SK-N-SH (cell line): ENCODE measurements at regions not wholly inside any gene's neighbourhood (a gene's known extent, or its start where the extent isn't known, plus 50 kb on each side); places are given as distances from the start of the nearest gene placed in this dataset.

Source experiments
- CTCF ChIA-PET: fragments of 300-600, 350-600 bp; formaldehyde crosslinking; extraction: SDS; loops from one replicate; lab custom pipeline; 2021; lab: Yijun Ruan, JAX
- POLR2A ChIA-PET: fragments of 350-600 bp; sonication (Branson Sonifier 250); formaldehyde crosslinking; extraction: SDS; loops from one replicate; lab custom pipeline; 2020; ENCODE audit warnings: antibody characterized with exemption, inconsistent platforms; lab: Yijun Ruan, JAX
- DNase-seq: peaks from one replicate; pipeline ENCODE4 v3.0.0; 2012
- H2AFZ ChIP-seq: fragments of 200-600 bp; sonication (generic); 2 replicates; pipeline ENCODE4 v1.8.1; 2016; ENCODE audit warnings: antibody characterized with exemption, mild to moderate bottlenecking, low read depth
- H3F3A ChIP-seq: fragments of 200-600 bp; sonication (generic); replicated peaks from 2 replicates; pipeline ENCODE3; 2016; ENCODE audit warnings: antibody characterized with exemption, mild to moderate bottlenecking; ENCODE audit not compliant: insufficient read depth
- H3K27ac ChIP-seq, 2 experiments: fragments of 200-500 bp in 1 of 2; fragments of 200-600 bp in 1 of 2; sonication (Bioruptor generic) in 1 of 2; sonication (generic), shearing (Covaris generic) in 1 of 2; 2 replicates each; pipeline versions ENCODE4 v1.5.1 to v1.6.1; 2014 to 2016; ENCODE audit warnings: low read depth in 2 of 2, inconsistent platforms in 1 of 2, low read length in 1 of 2, mild to moderate bottlenecking in 1 of 2, mixed read lengths in 1 of 2
- H3K27me3 ChIP-seq: fragments of 200-600 bp; sonication (generic), shearing (Covaris generic); 2 replicates; pipeline ENCODE4 v1.6.1; 2016; ENCODE audit warnings: mixed run types; ENCODE audit not compliant: insufficient read depth
- H3K36me3 ChIP-seq, 2 experiments: fragments of 200-500 bp in 1 of 2; fragments of 200-600 bp in 1 of 2; sonication (Bioruptor generic) in 1 of 2; sonication (generic) in 1 of 2; replicated peaks in 1 of 2; 2 replicates each; pipeline versions ENCODE3 to v1.5.1; 2014 to 2016; ENCODE audit warnings: low read length in 1 of 2, mild to moderate bottlenecking in 1 of 2; ENCODE audit not compliant: insufficient read depth in 2 of 2, control insufficient read depth in 1 of 2
- H3K4me1 ChIP-seq, 2 experiments: fragments of 200-500 bp in 1 of 2; fragments of 200-600 bp in 1 of 2; sonication (Bioruptor generic) in 1 of 2; sonication (generic), shearing (Covaris generic) in 1 of 2; 2 replicates each; pipeline versions ENCODE4 v1.5.1 to v1.6.1; 2014 to 2016; ENCODE audit warnings: low read depth in 1 of 2, low read length in 1 of 2, mixed run types in 1 of 2; ENCODE audit not compliant: insufficient read depth in 2 of 2, control insufficient read depth in 1 of 2
- H3K4me2 ChIP-seq: fragments of 200-600 bp; sonication (generic), shearing (Covaris generic); 2 replicates; pipeline ENCODE4 v1.6.1; 2017; ENCODE audit warnings: mixed run types
- H3K4me3 ChIP-seq, 2 experiments: fragments of 200-500 bp in 1 of 2; fragments of 200-600 bp in 1 of 2; sonication (Bioruptor generic) in 1 of 2; sonication (generic), shearing (Covaris generic) in 1 of 2; 2 replicates each; pipeline versions ENCODE4 v1.5.1 to v1.8.1; 2014 to 2016; ENCODE audit warnings: low read depth in 2 of 2, inconsistent platforms in 1 of 2, low read length in 1 of 2, mild to moderate bottlenecking in 1 of 2, mixed read lengths in 1 of 2, moderate library complexity in 1 of 2
- H3K79me2 ChIP-seq: fragments of 200-600 bp; sonication (generic); 2 replicates; pipeline ENCODE4 v1.8.1; 2017; ENCODE audit warnings: mild to moderate bottlenecking; ENCODE audit not compliant: insufficient read depth
- H3K9ac ChIP-seq: fragments of 200-600 bp; sonication (generic); 2 replicates; pipeline ENCODE4 v1.6.1; 2017; ENCODE audit warnings: mixed run types
- H3K9me2 ChIP-seq: fragments of 200-600 bp; sonication (generic); 2 replicates; pipeline ENCODE4 v1.6.1; 2017; ENCODE audit warnings: mixed run types
- H3K9me3 ChIP-seq: fragments of 200-600 bp; sonication (generic); 2 replicates; pipeline ENCODE4 v1.6.1; 2017; ENCODE audit warnings: mixed run types, mild to moderate bottlenecking, moderate library complexity
- H4K20me1 ChIP-seq: fragments of 200-600 bp; sonication (generic); 2 replicates; pipeline ENCODE4 v1.6.1; 2017; ENCODE audit warnings: mild to moderate bottlenecking, mixed run types; ENCODE audit not compliant: insufficient read depth
- CTCF ChIP-seq: fragments of 200-600 bp; sonication (generic); IDR thresholded peaks from 2 replicates; pipeline ENCODE4 v1.6.1; 2017; ENCODE audit warnings: antibody characterized with exemption, mild to moderate bottlenecking, moderate library complexity
- FOXM1 ChIP-seq: IDR thresholded peaks from 2 replicates; pipeline ENCODE4 v1.4.0; 2012; ENCODE audit warnings: low read depth, mild to moderate bottlenecking
- GABPA ChIP-seq: IDR thresholded peaks from 2 replicates; pipeline ENCODE4 v1.4.0; 2012; ENCODE audit warnings: low read depth, mild to moderate bottlenecking
- GATA2 ChIP-seq: sonication (generic); formaldehyde crosslinking; IDR thresholded peaks from 2 replicates; pipeline ENCODE4 v1.5.0; 2020; ENCODE audit warnings: mild to moderate bottlenecking, missing genetic modification reagents
- MAX ChIP-seq: IDR thresholded peaks from 2 replicates; pipeline ENCODE4 v1.4.0; 2012; ENCODE audit warnings: low read depth
- NFIC ChIP-seq: IDR thresholded peaks from 2 replicates; pipeline ENCODE4 v1.4.0; 2012; ENCODE audit warnings: borderline replicate concordance
- PBX3 ChIP-seq: IDR thresholded peaks from 2 replicates; pipeline ENCODE4; 2012
- POLR2AphosphoS5 ChIP-seq: IDR thresholded peaks from 2 replicates; pipeline ENCODE4 v1.6.1; 2012; ENCODE audit warnings: low read depth, low read length
- RAD21 ChIP-seq: IDR thresholded peaks from 2 replicates; pipeline ENCODE4 v1.6.1; 2012; ENCODE audit warnings: mild to moderate bottlenecking, low read length
- RCOR1 ChIP-seq: fragments of 150-350 bp; IDR thresholded peaks from 2 replicates; pipeline ENCODE4 v1.6.1; 2017; ENCODE audit warnings: antibody characterized with exemption, low read length
- REST ChIP-seq: IDR thresholded peaks from 2 replicates; pipeline ENCODE4 v1.6.1; 2012; ENCODE audit warnings: mild to moderate bottlenecking, low read depth, low read length, moderate library complexity
- RXRA ChIP-seq: IDR thresholded peaks from 2 replicates; pipeline ENCODE4 v1.4.0; 2012; ENCODE audit warnings: low read depth, mild to moderate bottlenecking, borderline replicate concordance
- SMC3 ChIP-seq: IDR thresholded peaks from 2 replicates; pipeline ENCODE4 v1.6.1; 2012; ENCODE audit warnings: low read depth, low read length, improper control_type of control experiment
- TAF1 ChIP-seq: IDR thresholded peaks from 2 replicates; pipeline ENCODE4 v1.6.1; 2012; ENCODE audit warnings: low read depth, mild to moderate bottlenecking, low read length, moderate library complexity, borderline replicate concordance
- USF1 ChIP-seq: IDR thresholded peaks from 2 replicates; pipeline ENCODE4 v1.4.0; 2012; ENCODE audit warnings: low read depth, borderline replicate concordance
- USF2 ChIP-seq: fragments of 150-350 bp; IDR thresholded peaks from 2 replicates; pipeline ENCODE4 v1.6.1; 2017; ENCODE audit warnings: antibody characterized with exemption, low read length, low read depth, borderline replicate concordance
- YY1 ChIP-seq: IDR thresholded peaks from 2 replicates; pipeline ENCODE4 v1.4.0; 2012; ENCODE audit warnings: low read depth, mild to moderate bottlenecking
- WGBS: methylation state at CpG from one replicate; pipeline ENCODE4 v1.1.6; 2017; ENCODE audit warnings: low lambda C conversion rate; 5-methylcytosine and 5-hydroxymethylcytosine counted together

GRCh38 chr14:85451421-85451820 lies 78.5 kb upstream of the FLRT2 start:
- no peak overlapping the region for H3K27ac ChIP-seq
- H2AFZ ChIP-seq, result no peak overlapping the region
- H3K36me3 ChIP-seq, result no peaks in the 10 kb centered on the region
- ChIA-PET CTCF (no interaction called here), POLR2A (no interaction called here)
- no peaks in the 10 kb centered on the region for H3K79me2 ChIP-seq
- no peaks in the 10 kb centered on the region for H4K20me1 ChIP-seq
- no peak overlapping the region for H3K9ac ChIP-seq
- H3K9me2 ChIP-seq, result no peaks in the 10 kb centered on the region
- no peak for TF ChIP-seq SMC3
- TF ChIP-seq FOXM1, result no peak
- no peak for TF ChIP-seq CTCF
- TF ChIP-seq USF2, result no peak
- TF ChIP-seq POLR2AphosphoS5, result no peak
- no peak for TF ChIP-seq NFIC
- no peak for TF ChIP-seq GABPA
- TF ChIP-seq GATA2, result no peak
- H3K4me2 ChIP-seq, result no peak overlapping the region
- no peak for DNase-seq
- H3K4me1 ChIP-seq, result no peaks in the 10 kb centered on the region
- peaks cover 3% of the 10 kb centered on the region for H3F3A ChIP-seq
- H3K27me3 ChIP-seq, result no peaks in the 10 kb centered on the region
- no peaks in the 10 kb centered on the region for H3K9me3 ChIP-seq
- no peak overlapping the region for H3K4me3 ChIP-seq

- WGBS, result 36% methylated on average over 2 of the region's 2 CpGs
- H3K4me3 ChIP-seq, result no peak overlapping the region
- H2AFZ ChIP-seq, result no peak overlapping the region; the same call in 1 of the 2 replicates
- ChIA-PET POLR2A (no interaction called here), CTCF (no interaction called here)
- no peaks in the 10 kb centered on the region for H3K27me3 ChIP-seq
- no peaks in the 10 kb centered on the region for H4K20me1 ChIP-seq
- H3K9ac ChIP-seq, result no peak overlapping the region
- no peaks in the 10 kb centered on the region for H3K9me2 ChIP-seq
- H3K36me3 ChIP-seq, result no peaks in the 10 kb centered on the region
- no peak overlapping the region for H3K27ac ChIP-seq
- H3K9me3 ChIP-seq, result no peaks in the 10 kb centered on the region
- peaks cover 3% of the 10 kb centered on the region for H3F3A ChIP-seq
- H3K4me2 ChIP-seq, result no peak overlapping the region
- no peaks in the 10 kb centered on the region for H3K4me1 ChIP-seq
- DNase-seq, result no peak
- H3K79me2 ChIP-seq, result no peaks in the 10 kb centered on the region
- TF ChIP-seq TAF1 (no peak), PBX3 (no peak), RXRA (no peak), RAD21 (no peak), SMC3 (no peak), USF1 (no peak), USF2 (no peak), RCOR1 (no peak), MAX (no peak), GABPA (no peak), FOXM1 (no peak), YY1 (no peak), REST (no peak)
Observed at GRCh38 chr14:85453401-85454225, 76.3 kb upstream of the FLRT2 start.
